ENCODE measurements at regions not wholly inside any gene's neighbourhood (a gene's known extent, or its start where the extent isn't known, plus 50 kb on each side); places are given as distances from the start of the nearest gene placed in this dataset.

DNA sequence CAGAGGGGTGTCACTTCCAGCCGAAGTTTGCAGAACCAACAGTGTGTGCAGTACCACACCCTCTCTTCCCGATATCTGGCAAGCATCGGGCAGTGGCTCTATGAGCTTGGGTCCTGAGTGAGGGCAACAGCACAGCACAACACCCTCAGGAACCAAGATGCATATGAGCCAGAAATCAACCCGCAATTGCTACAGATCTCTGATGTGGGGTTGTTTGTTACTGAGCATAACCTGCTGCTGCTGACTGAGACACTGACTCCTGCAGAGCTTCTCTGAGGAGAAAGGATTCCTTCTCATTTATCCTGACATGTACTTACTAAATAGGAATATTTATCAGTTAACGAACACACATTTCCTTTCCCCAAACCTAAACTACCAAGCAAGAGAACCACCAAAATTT is 218.3 kb downstream of the RBFOX3 start:
- Histone ChIP-seq H3K27ac (no peak overlapping the region), H3K4me3 (no peak overlapping the region), H3K9me3 (no peaks in the 10 kb centered on the region), H3K27me3 (no peaks in the 10 kb centered on the region), H3K36me3 (no peaks in the 10 kb centered on the region), H3K4me1 (peaks cover 0 to 6% of the 10 kb centered on the region in 2 donors)
- no peak for DNase-seq
- no peak for TF ChIP-seq POLR2A (IDR thresholded peaks at IDR 0.05)
- TF ChIP-seq, protein P1, sequence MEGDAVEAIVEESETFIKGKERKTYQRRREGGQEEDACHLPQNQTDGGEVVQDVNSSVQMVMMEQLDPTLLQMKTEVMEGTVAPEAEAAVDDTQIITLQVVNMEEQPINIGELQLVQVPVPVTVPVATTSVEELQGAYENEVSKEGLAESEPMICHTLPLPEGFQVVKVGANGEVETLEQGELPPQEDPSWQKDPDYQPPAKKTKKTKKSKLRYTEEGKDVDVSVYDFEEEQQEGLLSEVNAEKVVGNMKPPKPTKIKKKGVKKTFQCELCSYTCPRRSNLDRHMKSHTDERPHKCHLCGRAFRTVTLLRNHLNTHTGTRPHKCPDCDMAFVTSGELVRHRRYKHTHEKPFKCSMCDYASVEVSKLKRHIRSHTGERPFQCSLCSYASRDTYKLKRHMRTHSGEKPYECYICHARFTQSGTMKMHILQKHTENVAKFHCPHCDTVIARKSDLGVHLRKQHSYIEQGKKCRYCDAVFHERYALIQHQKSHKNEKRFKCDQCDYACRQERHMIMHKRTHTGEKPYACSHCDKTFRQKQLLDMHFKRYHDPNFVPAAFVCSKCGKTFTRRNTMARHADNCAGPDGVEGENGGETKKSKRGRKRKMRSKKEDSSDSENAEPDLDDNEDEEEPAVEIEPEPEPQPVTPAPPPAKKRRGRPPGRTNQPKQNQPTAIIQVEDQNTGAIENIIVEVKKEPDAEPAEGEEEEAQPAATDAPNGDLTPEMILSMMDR (IDR thresholded peaks at IDR 0.05), result no peak
- intact Hi-C loops (cut with DNase I; ENCODE audit: low total_unique reads), result loop anchor here (5.0 kb wide), 1 partner anchor 305 kb away; no protein-coding TSS in a partner anchor

DNA sequence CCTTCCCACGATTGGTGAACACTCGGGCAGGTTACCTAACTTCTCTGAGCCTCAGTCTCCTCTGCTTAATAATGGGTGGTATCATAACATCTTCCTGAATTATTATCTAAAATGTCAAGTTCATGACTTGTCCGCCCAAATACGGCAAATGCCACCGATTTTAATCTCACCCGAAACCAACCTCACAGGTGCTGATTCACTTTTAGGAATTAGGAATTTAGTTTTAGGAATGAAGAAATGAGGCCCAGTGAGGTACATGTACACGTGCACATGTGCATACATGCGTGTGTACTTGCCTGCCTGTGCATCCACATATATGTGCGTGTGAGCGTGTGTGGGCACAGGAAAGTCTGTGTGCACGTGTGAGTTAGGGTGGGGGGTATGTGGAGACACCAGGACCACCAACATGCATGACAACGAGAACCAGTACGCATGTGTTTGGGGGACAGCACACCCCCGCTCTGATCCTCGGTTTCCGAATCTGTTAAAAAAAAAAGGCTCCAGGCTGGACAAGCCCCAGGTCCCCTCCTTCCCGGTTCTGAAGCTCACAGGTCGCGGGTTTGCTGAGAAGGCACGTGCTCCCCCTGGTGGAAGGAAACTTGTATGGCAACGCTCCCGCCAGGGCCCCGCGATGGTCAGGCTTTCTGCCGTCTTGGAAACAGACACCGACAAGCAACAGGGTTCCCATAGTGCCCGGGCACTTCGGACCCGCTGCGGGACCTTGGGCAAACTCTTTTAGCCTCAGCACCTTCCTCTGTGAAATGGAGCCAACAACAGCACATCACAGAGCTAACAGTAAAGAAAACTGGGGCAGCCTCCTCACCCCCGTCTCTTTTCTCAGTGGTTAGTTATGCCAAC is 219.2 kb downstream of the RBFOX3 start:
- Histone ChIP-seq H3K27ac (no peak overlapping the region), H3K4me1 (peaks cover 0 to 6% of the 10 kb centered on the region in 2 donors), H3K9me3 (no peaks in the 10 kb centered on the region), H3K4me3 (no peak overlapping the region), H3K27me3 (no peaks in the 10 kb centered on the region), H3K36me3 (no peaks in the 10 kb centered on the region)
- DNase-seq, result peak; percentile 65 to 73
- intact Hi-C loops (cut with DNase I; ENCODE audit: low total_unique reads), result loop anchor here (5.0 kb wide), 1 partner anchor 304 kb away; no protein-coding TSS in a partner anchor
- TF ChIP-seq POLR2A (IDR thresholded peaks at IDR 0.05), result no peak
- TF ChIP-seq, protein P1 (IDR thresholded peaks at IDR 0.05), result peak; percentile 71 to 89 (median 79)

DNA sequence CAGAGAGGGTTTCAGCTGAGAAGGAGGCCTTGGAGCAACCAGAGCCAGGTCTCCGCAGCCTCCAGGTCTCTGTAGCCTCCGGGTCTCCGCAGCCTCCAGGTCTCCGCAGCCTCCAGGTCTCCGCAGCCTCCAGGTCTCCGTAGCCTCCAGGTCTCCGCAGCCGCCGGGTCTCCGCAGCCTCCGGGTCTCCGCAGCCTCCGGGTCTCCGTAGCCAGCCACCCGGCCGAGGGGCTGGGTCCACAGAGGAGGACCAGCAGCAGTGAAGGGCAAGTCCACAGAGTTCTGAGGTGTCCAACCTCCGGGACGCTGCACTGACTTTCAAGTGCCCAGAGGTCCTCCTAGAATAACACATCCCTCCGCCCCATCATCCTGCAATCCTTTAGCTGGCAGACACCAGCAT is 221.0 kb downstream of the RBFOX3 start:
- no peaks in the 10 kb centered on the region for H3K27me3 ChIP-seq

DNA sequence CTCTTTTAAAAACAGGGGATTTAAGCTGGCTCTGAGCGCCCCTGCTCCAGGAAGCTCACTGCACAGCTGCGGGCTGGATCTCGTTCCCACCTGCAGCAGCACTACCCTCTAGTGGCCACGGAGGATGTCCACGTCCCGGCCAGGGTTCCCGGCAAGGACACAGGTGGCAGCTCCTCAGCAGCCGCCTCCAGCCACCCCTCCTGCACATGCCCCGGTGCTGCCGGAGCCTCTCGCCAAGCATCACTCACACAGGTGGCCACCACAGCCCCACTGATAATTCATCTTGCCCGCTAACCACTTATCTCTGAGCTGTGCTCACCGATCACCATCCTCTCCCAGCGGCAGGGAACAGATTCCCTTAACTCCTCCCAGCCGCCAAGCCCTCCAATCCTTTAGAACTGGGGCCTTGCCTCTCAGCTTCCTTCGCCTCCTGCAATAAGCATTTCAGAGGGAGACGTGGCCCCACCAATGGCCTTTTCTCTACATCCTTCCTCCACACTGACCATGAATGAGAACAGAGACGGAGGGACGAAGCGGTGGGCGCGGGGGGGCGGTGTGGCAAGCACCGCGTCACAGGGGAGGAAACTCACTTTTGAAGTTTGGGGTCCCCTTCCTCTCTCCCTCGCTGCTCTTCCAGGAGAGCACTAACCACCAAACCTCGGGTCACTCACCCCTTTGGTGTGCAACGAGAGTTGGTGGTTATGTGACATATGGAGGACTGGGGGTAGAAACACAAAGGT is 222.1 kb downstream of the RBFOX3 start:
- Histone ChIP-seq H3K4me1 (peaks cover 0 to 6% of the 10 kb centered on the region in 2 donors), H3K27ac (no peak overlapping the region), H3K36me3 (no peaks in the 10 kb centered on the region), H3K4me3 (no peak overlapping the region), H3K9me3 (no peaks in the 10 kb centered on the region), H3K27me3 (no peaks in the 10 kb centered on the region)
- no peak for DNase-seq
- TF ChIP-seq, protein P1 (IDR thresholded peaks at IDR 0.05), result peak; percentile 24 to 42 (median 32)
- TF ChIP-seq POLR2A (IDR thresholded peaks at IDR 0.05), result no peak
- intact Hi-C loops (cut with DNase I; ENCODE audit: low total_unique reads), result no loop called here

More for the DNA sequence above, 221.0 kb downstream of the RBFOX3 start:
- H3K9me3 ChIP-seq, result no peaks in the 10 kb centered on the region
- DNase-seq, result no peak
- H3K4me1 ChIP-seq, result peaks cover 0 to 6% of the 10 kb centered on the region in 2 donors
- TF ChIP-seq, protein P1 (IDR thresholded peaks at IDR 0.05), result no peak
- no peak for TF ChIP-seq POLR2A (IDR thresholded peaks at IDR 0.05)
- intact Hi-C loops (cut with DNase I; ENCODE audit: low total_unique reads), result loop anchor here (5.0 kb wide), 1 partner anchor 303 kb away; no protein-coding TSS in a partner anchor
- H3K4me3 ChIP-seq, result no peak overlapping the region
- no peaks in the 10 kb centered on the region for H3K36me3 ChIP-seq
- no peak overlapping the region for H3K27ac ChIP-seq

DNA sequence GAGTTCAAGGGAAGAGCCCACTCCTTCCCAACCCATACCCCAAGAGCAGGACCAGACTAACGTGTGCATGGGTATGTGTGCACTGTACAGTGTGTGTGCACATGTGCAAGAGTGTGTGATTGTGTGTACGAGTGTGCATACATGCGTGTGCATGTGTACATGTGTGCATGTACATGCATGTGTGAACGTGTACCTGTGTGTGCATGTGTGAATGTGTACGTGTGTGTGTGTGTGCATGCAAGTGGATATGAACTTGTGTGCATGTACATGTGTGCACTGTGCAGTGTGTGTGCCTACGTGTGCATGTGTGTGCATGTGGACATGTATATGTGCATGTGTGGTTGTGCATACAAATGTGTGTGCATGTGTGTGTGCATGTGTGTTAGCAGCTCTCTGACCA is 223.1 kb downstream of the RBFOX3 start:
- Histone ChIP-seq H3K4me3 (no peak overlapping the region), H3K27me3 (no peaks in the 10 kb centered on the region), H3K36me3 (no peaks in the 10 kb centered on the region), H3K9me3 (no peaks in the 10 kb centered on the region), H3K27ac (no peak overlapping the region), H3K4me1 (peaks cover 0 to 6% of the 10 kb centered on the region in 2 donors)
- no peak for DNase-seq
- TF ChIP-seq, protein P1 (IDR thresholded peaks at IDR 0.05), result no peak
- TF ChIP-seq POLR2A (IDR thresholded peaks at IDR 0.05), result no peak
- intact Hi-C loops (cut with DNase I; ENCODE audit: low total_unique reads), result no loop called here

All from uterus (tissue), 3 donors.